Hepatocyte (in vitro differentiated cells): ENCODE measurements at regions not wholly inside any gene's neighbourhood (a gene's known extent, or its start where the extent isn't known, plus 50 kb on each side); places are given as distances from the start of the nearest gene placed in this dataset.

Experiments
- CTCF ChIP-seq: fragments of 200-600 bp; sonication (generic); IDR thresholded peaks from 2 replicates; pipeline ENCODE4 v1.5.1; 2016; ENCODE audit warnings: antibody characterized with exemption, mild to moderate bottlenecking; ENCODE audit not compliant: poor library complexity
- EZH2 ChIP-seq: fragments of 200-600 bp; sonication (generic); IDR thresholded peaks from 2 replicates; pipeline ENCODE4 v1.6.1; 2016; ENCODE audit warnings: antibody characterized with exemption, mild to moderate bottlenecking, borderline replicate concordance
- EZH2phosphoT487 ChIP-seq: fragments of 200-600 bp; sonication (generic); IDR thresholded peaks from one replicate; pipeline ENCODE4 v1.6.1; 2018; ENCODE audit warnings: antibody characterized with exemption, mild to moderate bottlenecking, low read depth, moderate library complexity; ENCODE audit not compliant: unreplicated experiment, severe bottlenecking

GRCh38 chr3:64932666-64933342 lies 245.0 kb upstream of the ADAMTS9 start:
- TF ChIP-seq CTCF, result no peak
- no peak for TF ChIP-seq EZH2
- TF ChIP-seq EZH2phosphoT487, result no peak
